HFFc6 (cell line): ENCODE measurements at regions not wholly inside any gene's neighbourhood (a gene's known extent, or its start where the extent isn't known, plus 50 kb on each side); places are given as distances from the start of the nearest gene placed in this dataset.

ENCODE experiments used
- DNase-seq: peaks from one replicate; pipeline ENCODE4 v3.0.0-alpha.2; 2018
- H3K27ac Mint-ChIP-seq: 2 replicates; pipeline ENCODE4 v1.8.0; 2020; ENCODE audit warnings: mild to moderate bottlenecking, mixed read lengths
- H3K27me3 Mint-ChIP-seq: 2 replicates; pipeline ENCODE4 v1.8.0; 2021; ENCODE audit warnings: mild to moderate bottlenecking, moderate library complexity, mixed read lengths; ENCODE audit not compliant: insufficient read depth
- H3K36me3 Mint-ChIP-seq: 2 replicates; pipeline ENCODE4 v1.8.0; 2021; ENCODE audit warnings: low read depth, mixed read lengths
- H3K4me1 Mint-ChIP-seq: 2 replicates; pipeline ENCODE4 v1.8.0; 2020; ENCODE audit warnings: low read depth, mixed read lengths
- H3K4me3 Mint-ChIP-seq: 2 replicates; pipeline ENCODE4 v1.8.0; 2020; ENCODE audit warnings: mild to moderate bottlenecking, moderate library complexity, mixed read lengths
- H3K9me3 Mint-ChIP-seq: 2 replicates; pipeline ENCODE4 v1.8.0; 2020; ENCODE audit warnings: mild to moderate bottlenecking, mixed read lengths
- TF ChIP-seq, protein P1 (sequence below): fragments of 200-600 bp; sonication (generic); IDR thresholded peaks from 2 replicates; pipeline ENCODE4 v1.5.0; 2021; ENCODE audit warnings: antibody characterized with exemption, mild to moderate bottlenecking

DNA sequence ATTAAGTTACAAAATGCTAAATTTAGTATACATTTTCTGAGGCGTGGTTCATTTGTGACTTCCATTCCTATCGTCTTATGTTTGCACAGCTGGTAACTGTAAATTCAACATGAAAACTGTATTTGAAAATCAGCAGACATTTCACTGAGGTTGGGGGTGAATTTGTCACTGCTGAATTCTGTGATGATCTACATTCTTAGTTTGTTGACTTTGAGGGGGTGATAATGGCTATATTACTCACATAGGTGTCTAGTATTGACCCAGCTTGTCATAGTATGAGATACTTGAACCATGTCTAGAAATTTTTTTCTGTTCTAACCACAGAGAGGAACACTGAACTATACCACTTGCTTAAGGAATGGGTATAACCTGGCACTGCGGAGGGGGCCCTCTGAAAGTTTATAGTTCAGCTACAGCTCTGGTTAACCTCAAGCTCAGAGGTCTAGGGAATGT is 313.3 kb downstream of the PIK3R1 start:
- peaks cover 33% of the 10 kb centered on the region for H3K4me1 Mint-ChIP-seq
- no peaks in the 10 kb centered on the region for H3K27me3 Mint-ChIP-seq
- peaks cover 5% of the 10 kb centered on the region; the same call in 1 of the 2 replicates for H3K36me3 Mint-ChIP-seq
- DNase-seq: no peak
- peaks cover 11% of the 10 kb centered on the region for H3K9me3 Mint-ChIP-seq
- peak overlapping the region; percentile 89 for H3K27ac Mint-ChIP-seq
- H3K4me3 Mint-ChIP-seq: no peak overlapping the region; the same call in 1 of the 2 replicates
- TF ChIP-seq, protein P1, sequence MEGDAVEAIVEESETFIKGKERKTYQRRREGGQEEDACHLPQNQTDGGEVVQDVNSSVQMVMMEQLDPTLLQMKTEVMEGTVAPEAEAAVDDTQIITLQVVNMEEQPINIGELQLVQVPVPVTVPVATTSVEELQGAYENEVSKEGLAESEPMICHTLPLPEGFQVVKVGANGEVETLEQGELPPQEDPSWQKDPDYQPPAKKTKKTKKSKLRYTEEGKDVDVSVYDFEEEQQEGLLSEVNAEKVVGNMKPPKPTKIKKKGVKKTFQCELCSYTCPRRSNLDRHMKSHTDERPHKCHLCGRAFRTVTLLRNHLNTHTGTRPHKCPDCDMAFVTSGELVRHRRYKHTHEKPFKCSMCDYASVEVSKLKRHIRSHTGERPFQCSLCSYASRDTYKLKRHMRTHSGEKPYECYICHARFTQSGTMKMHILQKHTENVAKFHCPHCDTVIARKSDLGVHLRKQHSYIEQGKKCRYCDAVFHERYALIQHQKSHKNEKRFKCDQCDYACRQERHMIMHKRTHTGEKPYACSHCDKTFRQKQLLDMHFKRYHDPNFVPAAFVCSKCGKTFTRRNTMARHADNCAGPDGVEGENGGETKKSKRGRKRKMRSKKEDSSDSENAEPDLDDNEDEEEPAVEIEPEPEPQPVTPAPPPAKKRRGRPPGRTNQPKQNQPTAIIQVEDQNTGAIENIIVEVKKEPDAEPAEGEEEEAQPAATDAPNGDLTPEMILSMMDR: no peak

DNA sequence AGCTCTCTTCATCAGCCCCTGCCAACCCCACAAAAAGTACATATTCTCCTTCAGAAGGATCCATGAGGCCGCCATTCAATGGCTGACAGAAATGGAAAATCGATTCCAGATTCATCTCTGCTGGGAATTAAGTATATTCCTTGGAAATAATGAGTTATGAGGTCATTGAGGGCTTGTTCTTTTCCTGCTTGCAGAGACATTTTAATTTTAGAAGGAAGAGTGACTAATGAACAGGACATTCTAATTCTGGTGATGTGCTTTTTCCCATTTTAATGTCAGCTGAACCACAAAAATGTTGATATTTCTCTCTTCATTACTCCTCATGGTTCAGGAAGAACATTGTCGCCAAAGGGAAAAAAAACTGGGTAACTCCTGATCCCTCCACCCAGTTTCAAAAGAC is 314.0 kb downstream of the PIK3R1 start:
- no peaks in the 10 kb centered on the region for H3K27me3 Mint-ChIP-seq
- peak; percentile 67 for DNase-seq
- H3K4me1 Mint-ChIP-seq: peaks cover 40% of the 10 kb centered on the region
- H3K4me3 Mint-ChIP-seq: peak overlapping the region; percentile 44
- H3K36me3 Mint-ChIP-seq: peaks cover 5% of the 10 kb centered on the region; the same call in 1 of the 2 replicates
- TF ChIP-seq, protein P1: no peak
- peak overlapping the region; percentile 89 for H3K27ac Mint-ChIP-seq
- peaks cover 11% of the 10 kb centered on the region for H3K9me3 Mint-ChIP-seq

DNA sequence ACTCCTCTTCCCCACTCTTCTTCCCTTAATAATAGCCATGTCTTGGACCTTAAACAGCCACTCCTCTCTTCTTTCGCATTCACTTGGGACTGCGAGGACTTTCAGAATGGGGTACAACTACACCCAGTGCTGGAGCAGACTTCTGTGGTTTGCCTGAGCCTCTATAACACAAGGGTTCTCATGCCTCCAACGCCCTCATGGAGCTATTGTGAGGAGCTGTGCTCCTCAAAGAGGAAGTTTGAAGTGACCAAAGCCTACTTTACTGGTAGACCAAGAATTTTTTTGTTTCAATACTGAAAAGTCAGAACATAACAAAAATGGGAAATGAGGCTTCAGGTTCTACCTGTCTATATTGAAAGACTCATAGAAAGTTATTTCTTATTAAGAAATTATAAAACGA is 316.4 kb downstream of the PIK3R1 start:
- TF ChIP-seq, protein P1: no peak
- H3K27ac Mint-ChIP-seq: no peak overlapping the region
- no peak overlapping the region for H3K4me3 Mint-ChIP-seq

DNA sequence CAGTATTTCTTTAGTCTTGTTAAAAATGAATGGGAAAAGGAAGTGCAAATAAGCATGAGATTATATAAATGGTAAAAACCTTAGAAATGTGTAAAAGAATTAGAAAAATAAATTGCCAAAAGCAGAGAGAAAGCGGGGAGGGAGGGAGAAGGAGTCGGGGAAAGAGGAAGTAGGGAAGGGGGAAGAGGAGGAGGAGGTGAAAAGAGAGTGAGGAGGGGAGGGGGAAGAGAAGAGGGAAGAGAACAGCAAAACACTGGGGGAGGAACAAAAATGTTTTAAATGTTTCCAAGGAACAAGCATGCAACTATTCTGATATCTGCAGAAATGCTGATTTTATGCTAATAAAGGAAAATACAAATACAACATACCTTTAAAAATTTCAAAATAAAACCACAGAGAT is 317.5 kb downstream of the PIK3R1 start:
- Mint-ChIP-seq H3K4me3 (no peak overlapping the region), H3K27me3 (no peaks in the 10 kb centered on the region), H3K4me1 (peaks cover 41% of the 10 kb centered on the region), H3K9me3 (peaks cover 3% of the 10 kb centered on the region; the same call in 1 of the 2 replicates), H3K27ac (no peak overlapping the region), H3K36me3 (peaks cover 2% of the 10 kb centered on the region; the same call in 1 of the 2 replicates)
- TF ChIP-seq, protein P1: no peak
- no peak for DNase-seq

More for the DNA sequence above, 316.4 kb downstream of the PIK3R1 start:
- Mint-ChIP-seq H3K4me1 (peaks cover 41% of the 10 kb centered on the region), H3K36me3 (peaks cover 5% of the 10 kb centered on the region; the same call in 1 of the 2 replicates), H3K9me3 (peaks cover 11% of the 10 kb centered on the region), H3K27me3 (no peaks in the 10 kb centered on the region)
- no peak for DNase-seq

DNA sequence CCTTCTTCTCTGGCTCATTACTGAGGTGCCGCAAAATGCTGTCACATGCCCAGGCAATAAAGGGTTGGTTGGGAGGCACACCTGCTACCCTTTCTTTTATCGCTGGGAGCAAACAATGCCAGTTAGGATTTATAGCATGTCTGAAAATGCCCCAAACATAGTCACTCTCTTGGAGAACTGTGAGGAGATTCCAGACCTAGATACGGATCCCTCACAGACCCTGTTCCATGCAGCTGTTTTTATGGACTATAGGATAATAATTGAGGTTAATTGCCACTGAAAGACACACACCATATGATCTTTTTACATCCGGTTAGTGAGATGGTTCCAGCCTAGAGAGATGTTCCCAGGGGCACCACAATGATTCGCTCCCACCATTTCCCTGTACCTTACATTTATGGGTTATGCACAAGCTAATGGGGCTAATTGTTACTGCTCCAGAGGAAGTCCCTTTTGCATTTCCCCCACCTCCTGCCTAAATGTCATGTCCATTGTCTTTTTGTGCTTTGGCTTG is 318.1 kb downstream of the PIK3R1 start:
- TF ChIP-seq, protein P1: no peak
- no peaks in the 10 kb centered on the region for H3K36me3 Mint-ChIP-seq
- H3K4me3 Mint-ChIP-seq: no peak overlapping the region
- H3K4me1 Mint-ChIP-seq: peaks cover 40% of the 10 kb centered on the region
- no peaks in the 10 kb centered on the region for H3K9me3 Mint-ChIP-seq
- no peak overlapping the region for H3K27ac Mint-ChIP-seq
- H3K27me3 Mint-ChIP-seq: no peaks in the 10 kb centered on the region
- no peak for DNase-seq
